Hindlimb muscle (tissue), 1 donor: ENCODE measurements at regions not wholly inside any gene's neighbourhood (a gene's known extent, or its start where the extent isn't known, plus 50 kb on each side); places are given as distances from the start of the nearest gene placed in this dataset.
"Not testable (repeated sequence)": the region's sequence is repeated elsewhere in the genome, so short reads cannot be mapped to it uniquely, and the experiment has no call there.

Experiments
- DNase-seq: peaks from one replicate; pipeline ENCODE4 v3.0.0-alpha.2; 2013

DNA sequence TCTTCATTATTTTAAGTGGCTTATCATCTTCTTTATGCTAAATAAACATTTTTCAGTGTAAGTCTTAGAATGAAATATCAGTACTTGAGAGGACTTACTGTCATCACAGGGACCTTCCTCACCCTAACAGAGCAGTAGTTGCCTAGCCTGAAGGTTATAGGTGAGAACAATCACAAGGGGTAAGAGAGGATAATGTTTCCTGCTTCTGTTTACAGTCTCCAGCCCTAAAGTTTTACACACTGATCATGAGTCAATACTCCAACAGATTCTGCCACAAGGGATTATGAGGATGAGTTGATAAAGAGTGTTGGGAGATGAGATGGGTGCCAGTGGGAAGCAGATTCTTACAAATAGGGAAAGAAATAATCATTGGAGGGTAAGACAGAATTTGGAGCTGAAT is 265.1 kb upstream of the DAB2 start:
- no peak for DNase-seq

DNA sequence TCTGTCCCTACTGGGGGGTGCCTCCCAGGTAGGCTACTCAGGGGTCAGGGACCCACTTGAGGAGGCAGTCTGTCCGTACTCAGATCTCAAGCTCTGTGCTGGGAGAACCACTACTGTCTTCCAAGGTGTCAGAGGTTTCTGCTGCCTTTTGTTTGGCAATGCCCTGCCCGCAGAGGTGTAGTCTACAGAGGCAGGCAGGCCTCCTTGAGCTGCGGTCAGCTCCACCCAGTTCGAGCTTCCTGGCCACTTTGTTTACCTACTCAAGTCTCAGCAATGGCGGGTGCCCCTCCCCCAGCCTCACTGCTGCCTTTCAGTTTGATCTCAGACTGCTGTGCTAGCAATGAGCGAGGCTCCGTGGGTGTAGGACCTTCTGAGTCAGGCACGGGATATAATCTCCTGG is 263.1 kb upstream of the DAB2 start:
- DNase-seq: not testable (repeated sequence)

DNA sequence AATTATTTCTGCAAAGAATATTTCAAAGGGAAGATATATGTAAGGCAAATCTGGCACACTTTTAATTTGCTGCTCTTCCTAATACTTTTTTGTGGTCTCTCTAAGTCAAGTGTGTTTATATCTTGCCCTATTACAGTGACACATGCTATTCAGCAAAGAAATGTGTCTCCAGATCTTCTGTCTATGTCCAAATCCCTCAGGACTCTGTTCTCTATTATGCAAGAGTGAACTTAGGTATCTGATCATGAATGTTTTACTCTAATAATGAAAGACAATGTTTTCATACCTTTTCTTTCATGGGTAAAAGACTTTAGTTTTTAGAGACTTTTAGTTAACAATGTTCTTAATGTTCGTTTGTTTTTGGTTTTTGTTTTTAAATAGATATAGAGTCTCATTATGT is 255.4 kb upstream of the DAB2 start:
- DNase-seq: no peak

DNA sequence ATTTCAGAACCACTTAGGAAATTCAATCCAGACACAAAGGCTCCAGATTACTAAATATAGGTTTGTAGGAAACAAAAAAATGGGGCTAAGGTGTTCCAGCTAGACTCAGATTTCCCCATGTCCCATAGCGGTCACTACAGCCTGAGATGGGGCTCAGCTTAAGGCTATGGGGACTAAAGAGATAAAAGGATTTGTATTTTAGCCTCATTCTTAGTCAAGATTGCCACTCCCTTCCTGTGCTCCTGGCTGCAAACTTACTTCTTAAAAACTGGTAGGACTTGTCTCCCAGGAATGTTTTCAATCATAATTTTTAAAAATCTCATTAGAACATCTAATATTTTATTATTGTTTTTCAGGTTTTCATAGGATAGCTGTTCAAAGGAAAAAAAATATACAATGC is 253.8 kb upstream of the DAB2 start:
- no peak for DNase-seq

DNA sequence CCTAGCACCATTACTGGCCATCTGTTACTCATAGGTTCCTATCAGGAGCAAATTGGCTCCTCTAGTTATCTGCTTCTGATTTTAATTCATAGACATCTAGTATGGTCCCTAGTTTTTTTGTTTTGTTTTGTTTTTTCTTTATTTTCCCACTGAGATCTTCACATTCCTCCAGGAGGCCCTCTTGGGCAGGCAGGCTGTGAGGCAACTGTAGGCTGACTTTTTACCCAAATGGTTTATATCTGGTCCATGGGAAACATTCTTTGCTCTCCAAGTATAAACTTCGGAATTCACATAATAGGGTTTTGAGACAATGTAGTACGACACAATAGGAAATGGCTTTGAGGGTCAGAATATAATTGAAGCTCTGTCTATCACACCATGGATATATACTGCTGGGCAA is 250.9 kb upstream of the DAB2 start:
- DNase-seq: no peak

DNA sequence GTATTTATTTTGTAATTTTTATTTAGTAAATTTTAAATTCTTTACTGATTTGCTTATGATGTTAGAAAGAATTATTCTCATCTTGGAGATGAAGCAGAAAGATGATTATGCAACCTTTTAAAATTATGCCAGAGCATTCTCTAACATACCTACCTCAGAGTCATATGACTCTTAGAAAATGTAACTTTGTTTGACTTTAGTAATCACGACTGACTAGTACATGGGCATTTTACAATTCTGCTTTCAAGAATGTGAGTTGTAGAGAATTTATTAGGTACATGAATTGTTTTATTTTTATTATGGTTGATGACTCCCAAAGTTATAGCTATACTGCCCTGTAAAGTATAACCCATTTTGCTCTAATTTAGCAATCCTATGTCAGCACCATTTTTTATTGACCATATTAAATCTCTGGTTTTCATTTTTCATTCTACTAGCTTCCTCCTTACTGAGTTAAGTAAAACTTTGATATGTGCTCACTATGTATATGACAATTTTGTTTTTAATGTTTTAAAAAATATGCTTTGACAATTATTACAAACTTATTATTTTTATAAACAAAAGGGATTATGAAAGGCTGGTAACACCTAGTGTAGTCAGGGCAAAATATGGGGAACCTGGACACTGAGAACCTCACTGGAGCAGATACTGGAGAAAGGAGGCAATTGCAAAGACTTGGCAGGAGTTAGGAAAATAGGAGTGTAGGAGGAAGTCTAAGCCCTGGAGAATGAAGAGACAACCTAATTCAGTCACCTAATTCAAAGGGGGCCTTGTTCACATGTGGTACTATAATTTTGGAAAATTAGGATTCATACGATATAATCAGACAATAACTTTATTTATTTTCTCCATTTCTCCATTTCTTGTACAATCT is 249.7 kb upstream of the DAB2 start:
- DNase-seq: no peak

DNA sequence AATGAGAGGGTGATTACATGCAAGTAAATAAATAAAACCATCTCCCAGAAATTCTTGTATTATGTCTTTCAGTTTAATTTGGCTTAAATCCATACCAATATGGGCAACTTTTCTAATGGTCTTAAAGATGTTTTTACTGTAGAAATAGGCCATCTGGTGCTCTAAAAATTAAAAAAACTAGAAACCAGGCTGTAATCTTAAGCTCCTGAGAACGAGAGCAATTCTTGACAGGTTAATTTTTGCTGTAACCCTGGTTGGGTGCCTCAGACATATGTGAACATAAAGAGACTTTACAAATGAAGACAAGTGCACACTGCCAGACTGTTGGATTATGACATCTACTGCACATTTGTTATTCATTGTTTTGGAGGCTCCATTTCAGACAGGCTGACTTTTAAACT is 246.8 kb upstream of the DAB2 start:
- no peak for DNase-seq

DNA sequence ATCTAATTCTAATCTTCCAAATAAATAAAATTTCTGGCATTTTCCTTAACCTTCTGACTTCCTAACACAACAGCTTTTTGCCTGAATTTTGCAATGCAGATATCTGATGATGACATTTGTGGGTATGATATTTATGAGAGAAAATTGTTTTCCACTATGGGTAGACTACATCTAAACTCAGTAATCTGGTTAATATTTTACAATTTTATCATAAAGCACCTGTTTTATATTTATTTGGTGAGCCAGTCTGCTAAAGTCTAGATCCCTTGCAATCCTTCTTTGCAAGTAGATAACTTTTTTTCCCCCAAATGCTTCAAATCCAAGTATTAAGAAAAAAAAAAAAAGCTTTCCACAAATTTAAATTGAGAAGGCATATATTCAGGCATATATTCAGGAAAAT is 246.2 kb upstream of the DAB2 start:
- no peak for DNase-seq

DNA sequence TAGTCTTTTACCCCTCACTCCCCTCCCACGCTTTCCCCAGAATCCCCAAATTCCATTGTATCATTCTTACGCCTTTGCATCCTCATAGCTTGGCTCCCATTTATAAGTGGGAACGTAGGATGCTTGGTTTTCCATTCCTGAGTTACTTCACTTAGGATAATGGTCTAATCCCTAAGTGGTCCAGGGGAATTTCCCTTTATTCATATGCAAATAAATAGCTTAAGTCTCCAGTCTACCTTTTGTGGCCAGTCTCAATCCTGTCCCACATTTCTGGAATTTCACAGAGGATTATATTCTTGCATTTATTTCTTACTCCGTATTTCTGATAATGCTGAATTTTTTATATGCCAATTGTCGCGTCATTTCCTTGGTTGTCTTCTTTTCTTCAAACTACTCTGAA is 245.6 kb upstream of the DAB2 start:
- DNase-seq: no peak

DNA sequence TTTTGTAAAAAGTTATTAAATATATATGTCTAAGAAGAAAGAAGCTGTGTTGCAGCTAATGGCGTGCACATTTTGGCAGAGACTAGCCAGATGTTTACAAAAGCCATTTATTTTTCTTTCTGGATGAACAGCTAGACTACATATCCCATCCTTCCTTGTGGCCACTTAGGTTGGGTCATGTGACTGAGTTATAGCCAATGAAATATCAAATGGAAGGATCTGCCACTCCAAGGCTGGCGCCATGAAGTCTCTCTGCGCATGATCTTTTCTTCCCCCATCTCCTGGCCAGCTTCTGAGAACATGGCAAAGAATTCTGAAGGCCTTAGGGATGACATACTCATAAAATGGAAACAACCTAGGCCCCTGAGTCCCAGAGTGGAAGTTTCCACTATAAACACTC is 244.2 kb upstream of the DAB2 start:
- no peak for DNase-seq

DNA sequence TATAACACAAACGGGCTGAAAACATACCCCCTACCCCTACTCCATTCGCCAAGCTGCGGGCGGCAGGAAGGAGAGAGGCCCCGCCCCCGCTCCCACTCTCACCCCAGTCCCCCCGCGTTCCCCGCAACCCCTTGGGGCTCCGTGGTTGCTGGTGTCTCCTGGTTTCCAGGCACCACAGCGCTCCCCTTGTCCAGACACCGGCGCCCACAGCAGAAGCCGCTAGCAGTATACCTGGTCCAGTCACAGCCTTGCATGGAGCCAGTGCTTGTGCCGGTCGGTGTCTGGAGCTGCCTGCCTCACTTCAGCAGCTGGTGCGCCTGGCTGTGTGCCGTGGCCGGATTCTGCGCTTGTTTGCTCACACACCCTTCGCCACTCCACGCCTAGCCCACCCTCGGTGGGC is 240.5 kb upstream of the DAB2 start:
- DNase-seq: no peak

DNA sequence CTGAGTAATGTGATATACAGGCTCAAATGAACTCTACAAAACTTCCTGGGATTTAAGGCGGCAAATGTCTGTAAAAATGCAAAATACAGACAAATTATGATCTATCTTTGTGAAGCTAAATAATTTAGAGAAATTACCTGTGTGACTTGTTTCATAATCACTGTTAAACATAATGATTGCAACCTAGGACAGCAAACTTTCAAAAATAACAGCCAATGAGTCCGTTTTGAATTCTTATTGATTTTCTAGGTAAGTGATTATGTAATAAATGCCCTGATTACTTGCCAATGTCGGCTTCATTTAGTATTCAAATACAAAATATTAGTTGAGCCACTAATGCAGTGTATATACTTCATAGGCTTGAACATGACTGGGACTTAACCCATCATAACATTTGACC is 238.2 kb upstream of the DAB2 start:
- DNase-seq: no peak

DNA sequence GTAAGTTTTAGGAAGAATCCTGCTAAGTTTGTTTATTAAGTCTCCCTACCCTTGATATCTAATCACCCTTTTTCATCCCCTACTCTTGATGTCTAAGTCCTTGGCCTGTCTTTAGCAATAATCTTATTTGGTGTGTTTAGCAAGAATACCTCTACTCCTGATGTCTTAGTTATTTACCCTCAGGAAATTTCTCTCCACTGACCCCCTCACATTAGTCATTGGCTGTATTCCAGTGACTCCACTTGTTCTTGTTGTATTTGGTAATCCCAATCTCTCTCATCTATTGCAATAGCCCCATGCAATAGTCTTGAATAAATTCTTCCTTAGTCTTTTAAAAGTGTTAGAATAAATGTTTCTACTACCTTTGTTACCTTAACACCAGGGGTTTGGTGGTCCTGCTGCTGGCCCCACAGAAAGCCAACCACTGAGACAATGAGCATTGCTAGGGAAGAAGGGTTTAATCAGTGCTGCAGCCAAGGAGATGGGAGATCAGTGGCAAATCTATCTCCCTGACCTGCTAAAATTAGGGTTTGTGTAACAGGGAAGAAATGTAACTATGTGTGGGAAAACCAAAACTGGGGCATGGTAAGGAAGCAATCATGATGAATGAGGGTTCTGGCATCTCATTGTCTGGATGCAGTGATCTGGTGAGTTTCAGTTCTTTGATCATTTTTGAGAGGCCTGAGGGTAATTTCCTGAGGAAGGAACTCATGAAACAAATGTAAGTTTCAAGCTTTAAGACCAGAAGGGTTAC is 236.4 kb upstream of the DAB2 start:
- DNase-seq: no peak

DNA sequence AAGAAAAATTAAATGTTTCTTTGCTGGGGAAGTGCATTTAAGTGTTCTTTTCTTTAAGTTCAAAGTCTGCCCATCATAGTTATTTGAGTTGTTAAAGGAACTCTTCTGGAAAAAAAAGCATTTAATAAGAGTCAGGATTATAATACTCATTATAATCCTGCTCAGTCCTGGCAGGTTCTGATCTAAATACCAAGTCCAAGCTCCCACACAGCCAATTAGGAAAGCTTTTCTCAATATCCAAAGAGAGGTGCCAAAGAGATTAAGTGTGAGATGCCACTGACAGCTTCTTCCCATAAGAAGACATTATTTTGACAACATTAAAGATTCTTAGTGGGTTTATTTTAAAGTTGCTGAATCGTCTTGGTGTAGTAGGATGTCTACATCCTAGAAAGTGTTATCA is 235.2 kb upstream of the DAB2 start:
- no peak for DNase-seq

DNA sequence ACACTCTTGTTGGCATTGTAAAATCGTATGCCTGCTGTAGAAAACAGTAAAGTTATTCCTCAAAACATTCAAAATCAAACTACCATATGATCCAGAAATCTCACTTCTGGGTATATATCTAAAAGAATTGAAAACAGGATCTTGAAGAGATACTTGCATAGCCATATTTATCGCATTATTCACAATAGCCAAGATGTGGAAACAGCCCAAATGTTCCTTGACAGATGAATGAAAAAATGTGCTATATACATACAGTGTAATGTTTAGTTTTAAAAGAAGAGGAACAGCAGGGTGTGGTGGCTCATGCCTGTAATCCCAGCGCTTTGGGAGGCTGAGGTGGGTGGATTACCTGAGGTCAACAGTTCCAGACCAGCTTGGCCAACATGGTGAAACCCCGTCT is 234.1 kb upstream of the DAB2 start:
- DNase-seq: no peak

DNA sequence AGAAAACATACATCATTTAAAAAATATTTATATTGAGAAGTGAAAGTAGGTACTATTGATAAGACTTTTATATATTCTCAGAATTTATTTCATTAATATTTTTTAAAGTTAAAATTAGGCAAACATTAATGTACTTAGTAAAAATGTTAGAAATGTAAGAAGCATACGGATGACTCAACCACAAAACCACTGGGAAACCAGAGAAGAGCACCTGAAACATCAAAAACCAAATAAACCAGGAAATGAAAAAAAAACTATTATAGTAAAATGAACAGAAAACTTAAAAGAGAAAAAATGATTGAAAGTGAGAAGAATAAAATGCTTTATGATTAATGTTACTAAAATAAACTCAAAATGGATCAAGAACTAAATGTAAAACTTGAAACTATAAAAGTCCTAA is 233.2 kb upstream of the DAB2 start:
- no peak for DNase-seq

DNA sequence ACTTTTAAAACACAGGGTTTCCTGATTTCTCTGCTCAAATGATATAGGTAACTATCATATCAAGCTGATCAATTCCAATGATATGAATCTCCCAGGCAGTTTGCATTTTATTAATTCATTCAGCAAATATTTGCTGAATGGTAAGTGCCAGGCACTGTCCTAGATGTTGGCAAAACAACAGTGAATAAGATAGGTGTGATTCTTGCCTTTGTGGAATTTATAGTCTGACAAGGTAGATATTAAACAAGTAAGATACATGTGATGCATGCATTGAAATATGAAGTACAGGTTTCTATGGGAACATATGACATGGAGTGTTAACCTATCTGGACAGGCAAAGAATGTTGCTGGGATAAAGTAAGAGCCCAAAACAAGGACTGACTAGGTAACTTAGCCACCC is 231.8 kb upstream of the DAB2 start:
- no peak for DNase-seq

DNA sequence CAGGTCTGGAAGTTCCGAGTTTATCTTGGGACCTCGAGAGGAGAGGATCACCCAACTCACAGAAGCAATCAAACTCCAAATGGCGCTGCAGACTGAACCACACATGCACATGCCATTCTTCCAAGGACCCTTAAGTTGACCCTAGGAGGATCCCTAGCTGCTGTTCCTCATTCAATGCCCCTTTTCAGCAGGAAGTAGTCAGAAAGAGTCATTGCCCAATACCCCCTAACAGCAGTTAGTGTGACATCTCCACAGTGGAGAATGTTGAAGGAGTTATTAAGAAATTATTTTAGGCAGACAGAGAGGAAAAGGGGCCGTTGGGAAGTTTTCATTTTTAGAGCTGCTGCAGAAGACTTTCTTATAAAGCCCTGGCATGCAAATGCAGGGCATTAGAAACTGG is 229.9 kb upstream of the DAB2 start:
- no peak for DNase-seq

DNA sequence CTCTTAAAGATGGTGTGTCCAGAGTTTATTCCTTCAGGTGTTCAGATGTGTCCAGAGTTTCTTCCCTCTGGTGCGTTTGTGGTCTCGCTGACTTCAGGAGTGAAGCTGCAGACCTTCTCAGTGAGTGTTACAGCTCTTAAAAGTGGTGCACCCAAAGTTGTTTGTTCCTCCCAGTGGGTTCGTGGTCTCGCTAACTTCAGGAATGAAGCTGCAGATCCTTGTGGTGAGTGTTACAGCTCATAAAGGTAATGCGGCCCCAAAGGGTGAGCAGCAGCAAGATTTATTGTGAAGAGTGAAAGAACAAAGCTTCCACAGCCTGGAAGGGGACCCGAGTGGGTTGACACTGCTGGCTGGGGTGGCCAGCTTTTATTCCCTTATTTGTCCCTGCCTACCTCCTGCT is 227.7 kb upstream of the DAB2 start:
- not testable (repeated sequence) for DNase-seq

DNA sequence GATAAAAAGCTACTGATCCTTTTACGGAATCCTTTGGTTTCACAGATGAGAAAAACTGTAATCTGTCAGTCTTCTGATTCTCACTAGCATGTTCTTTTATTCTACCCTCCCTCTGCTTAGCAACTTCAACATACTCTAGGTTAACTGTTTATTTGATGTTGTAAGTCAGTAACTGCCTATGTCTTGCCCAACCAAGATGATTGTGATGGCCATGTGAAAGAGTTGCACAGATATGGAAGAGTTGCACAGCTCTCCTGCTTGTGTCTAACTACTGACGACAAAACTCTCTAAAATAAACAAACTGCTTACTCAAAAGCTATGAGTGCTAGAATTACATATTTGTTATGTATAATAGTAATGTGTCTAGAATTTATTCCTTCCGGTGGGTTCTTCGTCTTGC is 227.3 kb upstream of the DAB2 start:
- no peak for DNase-seq

DNA sequence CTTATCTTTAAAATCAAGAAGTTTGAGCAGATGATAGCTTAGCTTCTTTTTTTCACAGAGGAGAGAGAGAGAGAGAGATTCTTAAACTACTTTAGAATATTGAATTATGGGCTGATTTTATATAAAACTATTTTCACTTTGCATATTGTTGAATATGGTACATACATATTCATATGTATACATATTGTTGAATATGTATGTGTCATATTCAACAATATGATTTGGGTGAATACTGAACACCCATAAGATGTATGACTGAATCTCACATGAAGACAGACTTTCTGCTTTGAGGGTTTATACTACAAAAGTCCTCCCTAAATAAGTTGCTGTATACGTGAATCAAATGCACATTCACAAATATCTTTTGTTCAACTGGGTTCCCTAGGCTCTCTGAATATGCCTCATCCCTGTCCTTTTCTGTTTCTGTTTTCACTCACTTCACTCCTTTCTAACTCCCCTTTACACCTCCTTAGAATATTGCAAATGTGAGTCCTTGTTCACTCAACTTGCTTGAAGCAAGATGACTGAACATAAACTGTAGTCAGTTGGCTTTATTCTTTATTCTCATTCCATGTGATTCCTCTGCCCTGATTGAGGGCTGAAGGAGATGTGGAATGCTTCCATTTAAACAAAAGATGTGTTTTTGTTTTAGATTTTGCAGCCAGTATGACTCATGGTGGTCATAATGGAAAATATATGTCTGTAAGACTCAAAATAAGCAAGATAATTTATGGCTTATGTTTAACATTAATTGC is 225.4 kb upstream of the DAB2 start:
- no peak for DNase-seq

DNA sequence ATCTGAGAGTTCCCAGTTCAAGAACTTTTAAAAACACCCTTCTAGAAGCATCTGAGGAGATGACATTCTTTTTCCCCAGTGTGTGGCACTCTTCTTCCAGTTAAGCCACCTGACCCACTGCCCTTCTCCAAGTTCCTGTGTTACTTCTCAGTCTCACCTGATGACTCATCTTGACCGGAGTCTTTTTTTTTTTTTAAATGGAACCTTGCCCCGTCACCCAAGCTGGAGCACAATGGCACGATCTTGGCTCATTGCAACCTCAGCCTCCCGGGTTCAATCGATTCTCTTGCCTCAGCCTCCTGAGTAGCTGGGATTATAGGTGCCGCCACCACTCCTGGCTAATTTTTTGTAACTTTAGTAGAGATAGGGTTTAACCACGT is 224.1 kb upstream of the DAB2 start:
- DNase-seq: no peak

DNA sequence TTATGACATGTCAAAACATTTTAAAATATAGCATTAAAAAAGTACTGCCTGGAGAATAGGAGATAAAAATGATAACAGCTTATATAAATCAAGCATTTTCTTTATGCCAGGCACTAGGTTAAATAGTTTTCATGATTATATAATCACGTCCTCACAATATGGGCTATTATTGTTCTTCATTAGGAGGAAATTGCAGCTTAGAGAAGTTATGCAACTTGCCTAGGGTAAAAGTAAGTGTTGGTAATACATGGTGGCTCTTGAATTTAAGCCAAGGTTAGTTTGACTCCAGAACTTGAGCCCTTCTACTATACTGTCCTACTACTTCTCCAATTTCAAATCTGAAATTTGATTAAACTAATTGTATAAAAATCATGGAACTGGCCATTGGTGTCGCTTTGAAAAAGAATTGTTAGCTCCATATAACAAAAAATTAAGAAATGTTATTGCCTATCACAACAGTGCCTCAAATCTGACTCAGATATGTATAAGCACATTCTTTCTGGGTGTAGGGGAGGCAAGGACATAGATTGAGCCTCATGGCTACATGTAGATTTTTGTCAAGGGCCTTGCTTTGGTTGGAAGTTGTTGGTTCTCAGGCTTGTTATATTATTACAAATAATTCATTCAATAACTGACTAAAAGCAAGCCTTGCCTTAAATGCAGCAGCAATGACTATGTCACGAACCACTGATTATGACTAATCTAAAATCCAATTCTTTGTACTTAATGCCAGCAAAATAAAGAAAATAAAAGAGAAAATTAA is 223.5 kb upstream of the DAB2 start:
- DNase-seq: no peak
